PC-3 (cell line): ENCODE measurements at regions not wholly inside any gene's neighbourhood (a gene's known extent, or its start where the extent isn't known, plus 50 kb on each side); places are given as distances from the start of the nearest gene placed in this dataset.

ENCODE experiments used
- ATAC-seq: fragments of 200-7000 bp; cut with Tn5 transposase; 2 replicates; pipeline ENCODE4 v1.9.1; 2020; ENCODE audit warnings: mild to moderate bottlenecking, moderate library complexity
- BruUV-seq: library from RNA; stranded (reverse); fragments of 400-500 nt; replicated peaks from 2 replicates; lab custom pipeline; 2021; lab: Mats Ljungman, UMichigan
- CTCF ChIA-PET: fragments of 300-600 bp; sonication (Branson Sonifier 250); formaldehyde crosslinking; loops from one replicate; lab custom pipeline; 2022; ENCODE audit warnings: antibody characterized with exemption; lab: Charles Lee
- POLR2A ChIA-PET: fragments of 300-600 bp; sonication (Branson Sonifier 250); formaldehyde crosslinking; loops from one replicate; lab custom pipeline; 2022; ENCODE audit warnings: antibody characterized with exemption; ENCODE audit not compliant: unreplicated experiment; lab: Charles Lee
- DNase-seq: peaks from one replicate; pipeline ENCODE4 v3.0.0-alpha.2; 2015
- H2AFZ ChIP-seq: fragments of 300-600 bp; sonication (generic); 2 replicates; pipeline ENCODE4 v1.6.0; 2016; ENCODE audit warnings: antibody characterized with exemption, low read length
- H3F3A ChIP-seq: fragments of 300-600 bp; sonication (generic); one replicate; pipeline ENCODE4 v1.6.0; 2017; ENCODE audit warnings: antibody characterized with exemption, low read length, control low read depth, mild to moderate bottlenecking; ENCODE audit not compliant: unreplicated experiment
- H3K27ac ChIP-seq: fragments of 300-600 bp; sonication (generic); 2 replicates; pipeline ENCODE4 v1.5.1; 2016; ENCODE audit warnings: mild to moderate bottlenecking, low read length
- H3K27me3 ChIP-seq: fragments of 300-600 bp; sonication (generic); 2 replicates; pipeline ENCODE4 v1.6.1; 2016; ENCODE audit warnings: low read length, mixed read lengths
- H3K36me3 ChIP-seq: fragments of 300-600 bp; sonication (generic); 2 replicates; pipeline ENCODE4 v1.6.1; 2016; ENCODE audit warnings: low read depth, mixed run types, low read length, mixed read lengths
- H3K4me1 ChIP-seq: fragments of 300-600 bp; sonication (generic); 2 replicates; pipeline ENCODE4 v1.5.1; 2016; ENCODE audit warnings: low read length; ENCODE audit not compliant: insufficient read depth
- H3K4me2 ChIP-seq: fragments of 300-600 bp; sonication (generic); 2 replicates; pipeline ENCODE4 v1.6.0; 2016; ENCODE audit warnings: low read length
- H3K4me3 ChIP-seq: fragments of 300-600 bp; sonication (generic); 2 replicates; pipeline ENCODE4 v1.5.1; 2016; ENCODE audit warnings: mild to moderate bottlenecking, low read length, mixed read lengths
- H3K79me2 ChIP-seq: fragments of 300-600 bp; sonication (generic); 2 replicates; pipeline ENCODE4 v1.6.1; 2017; ENCODE audit warnings: low read length, mixed read lengths
- H3K9ac ChIP-seq: fragments of 300-600 bp; sonication (generic); 2 replicates; pipeline ENCODE4 v1.6.0; 2016; ENCODE audit warnings: mild to moderate bottlenecking, low read length
- H3K9me2 ChIP-seq: fragments of 300-600 bp; sonication (generic); replicated peaks from 2 replicates; pipeline ENCODE4 v1.6.1; 2016; ENCODE audit warnings: mixed run types, low read length, mixed read lengths
- H3K9me3 ChIP-seq: fragments of 300-600 bp; sonication (generic); 2 replicates; pipeline ENCODE4 v1.6.1; 2016; ENCODE audit warnings: low read length, mixed read lengths
- H4K20me1 ChIP-seq: fragments of 300-600 bp; sonication (generic); 2 replicates; pipeline ENCODE4 v1.6.1; 2016; ENCODE audit warnings: low read length, mixed read lengths
- CTCF ChIP-seq: fragments of 300-600 bp; sonication (generic); conservative IDR thresholded peaks from 2 replicates; pipeline ENCODE4 v1.5.1; 2017; ENCODE audit warnings: antibody characterized with exemption, low read depth, mild to moderate bottlenecking, low read length
- EZH2 ChIP-seq: fragments of 300-600 bp; sonication (generic); IDR thresholded peaks from one replicate; pipeline ENCODE4 v1.6.1; 2017; ENCODE audit warnings: antibody characterized with exemption, mild to moderate bottlenecking, low read length; ENCODE audit not compliant: unreplicated experiment
- EZH2phosphoT487 ChIP-seq: fragments of 300-600 bp; sonication (generic); IDR thresholded peaks from 2 replicates; pipeline ENCODE4 v1.6.1; 2018; ENCODE audit warnings: mild to moderate bottlenecking, antibody characterized with exemption, low read length, borderline replicate concordance
- intact Hi-C: fragments of 100-400 bp; cut with micrococcal nuclease; formaldehyde crosslinking; loops from 2 replicates; pipeline ENCODE4 v1.9.0; 2023

- BruUV-seq, result no TSS peak
- POLR2A ChIA-PET, result no interaction called here
- no peaks in the 10 kb centered on the region for H3K79me2 ChIP-seq
Observed at GRCh38 chr1:68936530-68936929, 439.6 kb upstream of the DEPDC1 start.

DNA sequence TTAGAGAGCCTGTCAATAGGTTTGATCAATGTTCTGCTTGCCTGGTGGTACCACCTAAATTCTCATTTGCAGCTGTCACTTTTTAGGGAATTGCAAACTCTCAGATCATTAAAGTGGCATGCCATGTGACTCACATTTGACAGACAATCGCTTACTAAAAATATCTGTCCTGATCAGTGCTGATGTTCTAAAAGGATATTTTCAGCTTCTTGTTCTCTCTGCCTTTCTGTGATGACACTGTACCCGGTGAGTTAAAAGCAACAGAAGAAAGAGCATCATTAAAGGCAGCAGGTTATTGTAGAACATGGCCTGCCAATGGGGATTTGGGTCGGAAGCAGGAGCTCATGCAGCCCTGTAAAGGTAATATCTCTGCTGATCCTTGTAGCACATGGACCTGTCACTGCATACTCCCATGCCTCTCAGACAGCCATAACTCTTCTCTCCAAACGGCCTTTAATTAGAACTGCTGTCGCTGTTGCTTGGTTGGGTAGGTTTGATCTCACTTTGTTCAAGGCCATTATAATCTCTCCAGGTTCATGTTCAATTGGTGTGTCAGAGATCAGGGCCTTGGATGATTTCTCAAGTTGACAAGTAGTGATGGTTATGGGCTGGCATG lies 441.3 kb upstream of the DEPDC1 start:
- Histone ChIP-seq H3K4me3 (no peak overlapping the region), H3K4me2 (no peak overlapping the region), H3K79me2 (no peaks in the 10 kb centered on the region), H3K9ac (no peak overlapping the region), H3K36me3 (no peaks in the 10 kb centered on the region), H3K4me1 (no peaks in the 10 kb centered on the region), H2AFZ (no peak overlapping the region), H3F3A (no peaks in the 10 kb centered on the region), H3K9me2 (no peaks in the 10 kb centered on the region), H4K20me1 (no peaks in the 10 kb centered on the region), H3K27me3 (no peaks in the 10 kb centered on the region), H3K9me3 (no peaks in the 10 kb centered on the region), H3K27ac (no peak overlapping the region)
- ChIA-PET POLR2A (no interaction called here), CTCF (no interaction called here)
- TF ChIP-seq EZH2, result no peak
- no peak for TF ChIP-seq EZH2phosphoT487
- TF ChIP-seq CTCF, result no peak
- intact Hi-C loops, result no loop called here
- no TSS peak for BruUV-seq
- DNase-seq, result no peak
- no peak for ATAC-seq

More at GRCh38 chr1:68936530-68936929, 439.6 kb upstream of the DEPDC1 start:
- Histone ChIP-seq H3K4me1 (no peaks in the 10 kb centered on the region), H3K27me3 (no peaks in the 10 kb centered on the region), H3K9me3 (no peaks in the 10 kb centered on the region), H3K4me2 (no peak overlapping the region), H3K27ac (no peak overlapping the region), H3K9ac (no peak overlapping the region), H2AFZ (no peak overlapping the region), H4K20me1 (no peaks in the 10 kb centered on the region), H3K9me2 (no peaks in the 10 kb centered on the region), H3K36me3 (no peaks in the 10 kb centered on the region), H3F3A (no peaks in the 10 kb centered on the region), H3K4me3 (no peak overlapping the region)
- no peak for DNase-seq
- intact Hi-C loops, result no loop called here
- TF ChIP-seq EZH2phosphoT487, result no peak
- no peak for TF ChIP-seq CTCF
- TF ChIP-seq EZH2, result no peak
- no peak for ATAC-seq
- CTCF ChIA-PET, result no interaction called here

GRCh38 chr1:68950036-68950435 lies 453.2 kb upstream of the DEPDC1 start:
- H3K9me2 ChIP-seq, result no peaks in the 10 kb centered on the region
- H3K27ac ChIP-seq, result no peak overlapping the region
- H3K79me2 ChIP-seq, result no peaks in the 10 kb centered on the region
- no peaks in the 10 kb centered on the region for H3K36me3 ChIP-seq
- CTCF ChIA-PET, result no interaction called here
- H3K4me3 ChIP-seq, result no peak overlapping the region
- DNase-seq, result no peak
- no peak overlapping the region for H3K9ac ChIP-seq
- H3K4me2 ChIP-seq, result no peak overlapping the region
- POLR2A ChIA-PET, result no interaction called here
- no peaks in the 10 kb centered on the region for H3F3A ChIP-seq
- no peak for ATAC-seq
- H3K27me3 ChIP-seq, result no peaks in the 10 kb centered on the region
- H4K20me1 ChIP-seq, result no peaks in the 10 kb centered on the region
- BruUV-seq, result no TSS peak
- no peak for TF ChIP-seq CTCF
- no peak for TF ChIP-seq EZH2
- no peak for TF ChIP-seq EZH2phosphoT487
- H3K4me1 ChIP-seq, result no peaks in the 10 kb centered on the region
- intact Hi-C loops, result no loop called here
- H3K9me3 ChIP-seq, result no peaks in the 10 kb centered on the region
- no peak overlapping the region for H2AFZ ChIP-seq
